Pancreas (tissue), 10 donors: ENCODE measurements at regions not wholly inside any gene's neighbourhood (a gene's known extent, or its start where the extent isn't known, plus 50 kb on each side); places are given as distances from the start of the nearest gene placed in this dataset.
A peak's percentile ranks its signal among the peaks of the same experiment; 100 is the strongest.

Experiments used
- ATAC-seq, 4 donors: fragments of 200-7000 bp; cut with Tn5 transposase; one replicate each; pipeline versions ENCODE4 v1.8.0 to v1.9.1; 2020; ENCODE audit warnings: mild to moderate bottlenecking in 4 of 4, moderate library complexity in 4 of 4
- DNase-seq, 6 donors: peaks; one replicate each; pipeline ENCODE4 v3.0.0-alpha.2; 2020
- FAIRE-seq: peaks from 2 replicates; lab custom pipeline; 2012; peaks lifted over from hg19 to GRCh38; lab: Jason Lieb, UNC
- H3K27ac ChIP-seq, 4 donors: fragments of 200-600 bp; sonication (generic); 1 replicate in 3 of 4; 2 replicates in 1 of 4; pipeline versions ENCODE4 v1.5.0 to v1.8.0; 2020
- H3K27me3 ChIP-seq, 4 donors: fragments of 200-600 bp; one replicate each; pipeline ENCODE4 v1.8.0; 2021
- H3K36me3 ChIP-seq, 3 donors: fragments of 200-600 bp; sonication (generic) in 1 of 3; one replicate each; pipeline versions ENCODE4 v1.5.0 to v1.8.0; 2020 to 2021
- H3K4me1 ChIP-seq, 3 donors: fragments of 200-600 bp; one replicate each; pipeline ENCODE4 v1.8.0; 2021
- H3K4me3 ChIP-seq, 4 donors: fragments of 200-600 bp; sonication (generic) in 2 of 4; one replicate each; pipeline versions ENCODE4 v1.5.0 to v1.8.0; 2020 to 2021
- H3K9me3 ChIP-seq, 4 donors: fragments of 200-600 bp; one replicate each; pipeline ENCODE4 v1.8.0; 2021
- CTCF ChIP-seq, 4 donors: fragments of 200-600 bp; sonication (generic) in 3 of 4; IDR thresholded peaks; one replicate each; pipeline versions ENCODE4 v1.5.0 to v1.8.0; 2021; ENCODE audit warnings: antibody characterized with exemption in 4 of 4
- WGBS, 2 donors: extraction: QIAGEN DNeasy Blood & Tissue Kit; methylation state at CpG; one replicate each; pipeline ENCODE4 v1.1.7; 2013; 5-methylcytosine and 5-hydroxymethylcytosine counted together
- intact Hi-C, 3 donors: fragments of 100-400 bp; cut with DNase I; formaldehyde crosslinking; loops; one replicate each; pipeline versions ENCODE4 v1.11.1 to v1.14.2; 2022
- donor health status: healthy with polysubstance abuse.
- donor health status: DM: no; HTN: no; CAD: no; lungs with moderate emphysema.
- donor health status: DM: no; HTN: no; CAD: no.
- donor health status: control.
- donor health status: control.
- donor health status: Bipolar disorder and iron deficiency.
- donor health status: DM: yes; HTN: yes; CAD: no.
- donor health status: DM: no; HTN: no; CAD: no.
- donor health status: DM: no; HTN: no; CAD: no.
- donor health status: DM: yes; HTN: yes; CAD: no.

DNA sequence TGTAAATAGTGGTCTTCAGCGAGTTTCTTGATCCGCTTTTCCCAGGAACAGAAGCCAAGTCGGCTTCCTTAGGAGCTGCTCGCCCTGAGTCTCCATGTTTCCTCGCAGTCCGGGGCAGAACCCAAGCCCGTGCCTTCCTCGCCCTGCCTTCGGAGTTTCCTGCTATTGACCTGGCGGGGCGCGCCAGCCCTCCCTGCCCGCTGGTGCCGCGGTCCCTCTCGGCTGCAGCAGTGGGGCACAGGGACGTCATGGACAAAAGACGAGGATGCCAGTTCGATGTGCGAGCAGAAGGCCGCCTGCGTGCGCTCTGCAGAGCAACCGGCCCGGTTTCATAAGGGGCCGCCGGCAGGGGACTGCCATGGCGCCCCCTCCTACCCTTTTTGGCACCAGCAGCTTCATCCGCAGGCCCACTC, 156.6 kb downstream of the TM9SF2 start:
- no peaks in the 10 kb centered on the region for H3K9me3 ChIP-seq
- ATAC-seq (peak in 2 of 4 donors; percentile 5 to 68), DNase-seq (peak in 1 of 6 donors; percentile 32), FAIRE-seq (no peak)
- H3K27me3 ChIP-seq = no peaks in the 10 kb centered on the region
- intact Hi-C loops = no loop called here
- no peak for TF ChIP-seq CTCF (IDR thresholded peaks at IDR 0.05)
- peak overlapping the region in 2 of 4 donors; percentile 30 to 31 for H3K4me3 ChIP-seq
- WGBS, 2 donors = 68 to 83% methylated on average over 29 of the region's 29 CpGs
- peak overlapping the region in 2 of 4 donors; percentile 4 to 5 for H3K27ac ChIP-seq
- peaks cover 0 to 10% (median 3%) of the 10 kb centered on the region in 3 donors for H3K4me1 ChIP-seq
- no peaks in the 10 kb centered on the region for H3K36me3 ChIP-seq

GRCh38 chr13:99656844-99657381, 155.6 kb downstream of the TM9SF2 start:
- no peak for ATAC-seq
- WGBS, 2 donors = 83 to 84% methylated on average over 6 of the region's 6 CpGs
- Histone ChIP-seq H3K27me3 (no peaks in the 10 kb centered on the region), H3K36me3 (no peaks in the 10 kb centered on the region), H3K27ac (no peak overlapping the region), H3K4me3 (no peak overlapping the region), H3K4me1 (peaks cover 0 to 5% (median 0%) of the 10 kb centered on the region in 3 donors), H3K9me3 (no peaks in the 10 kb centered on the region)
- TF ChIP-seq CTCF (IDR thresholded peaks at IDR 0.05) = no peak
- no peak for FAIRE-seq
- intact Hi-C loops = no loop called here
- DNase-seq = no peak

DNA sequence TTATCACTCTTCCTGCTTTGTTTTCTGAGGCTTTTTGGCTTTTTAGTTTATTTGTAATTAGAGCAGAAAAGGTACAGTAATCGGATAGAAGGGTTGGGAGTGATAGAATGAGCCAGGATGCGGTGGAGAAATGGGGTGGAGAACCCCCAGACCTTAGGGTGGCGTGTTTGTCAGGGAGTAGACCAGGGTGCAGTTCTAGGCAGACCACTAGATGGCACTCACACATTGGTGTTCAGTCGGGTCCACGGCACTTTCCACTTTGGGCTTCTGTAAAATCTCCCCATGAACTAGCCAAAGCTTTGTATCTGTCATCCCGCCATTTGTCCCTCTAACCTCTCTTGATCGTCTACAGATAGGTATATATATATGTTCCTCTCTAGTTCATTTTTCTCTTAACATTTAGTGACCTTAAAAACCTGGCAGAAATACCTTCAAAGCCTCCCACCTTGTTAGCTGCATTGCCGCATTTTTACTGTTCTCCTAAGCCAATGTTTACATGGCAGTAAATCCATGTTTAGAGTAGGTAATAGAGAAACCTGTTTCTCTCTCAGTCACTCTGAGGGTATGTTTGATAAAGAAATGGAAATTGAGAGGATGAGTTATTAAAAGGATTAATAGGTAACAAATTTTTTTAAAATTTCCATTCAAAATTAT, 154.9 kb downstream of the TM9SF2 start:
- WGBS, 2 donors = 7 to 8% methylated on average over 8 of the region's 8 CpGs
- peak; percentile 88 for FAIRE-seq
- intact Hi-C loops = no loop called here

GRCh38 chr13:99655351-99656091, 154.2 kb downstream of the TM9SF2 start:
- peaks cover 0 to 5% (median 0%) of the 10 kb centered on the region in 3 donors for H3K4me1 ChIP-seq
- no peaks in the 10 kb centered on the region for H3K27me3 ChIP-seq
- no peak overlapping the region for H3K27ac ChIP-seq
- peak in 3 of 4 donors; percentile 23 to 55 (median 32) for ATAC-seq
- no peak for FAIRE-seq
- DNase-seq = no peak
- H3K4me3 ChIP-seq = no peak overlapping the region
- no peaks in the 10 kb centered on the region for H3K36me3 ChIP-seq
- WGBS, 2 donors = 60 to 70% methylated on average over 17 of the region's 17 CpGs
- no peaks in the 10 kb centered on the region for H3K9me3 ChIP-seq
- TF ChIP-seq CTCF (IDR thresholded peaks at IDR 0.05) = no peak
- intact Hi-C loops = no loop called here

More for the DNA sequence above, 154.9 kb downstream of the TM9SF2 start:
- TF ChIP-seq CTCF (IDR thresholded peaks at IDR 0.05) = peak; percentile 72 to 89 (median 84)
- Histone ChIP-seq H3K4me3 (no peak overlapping the region), H3K9me3 (no peaks in the 10 kb centered on the region), H3K27me3 (no peaks in the 10 kb centered on the region), H3K4me1 (peaks cover 0 to 5% (median 0%) of the 10 kb centered on the region in 3 donors), H3K27ac (no peak overlapping the region), H3K36me3 (no peaks in the 10 kb centered on the region)
- DNase-seq (peak; percentile 51 to 82 (median 62)), ATAC-seq (peak; percentile 63 to 97 (median 96))
